GM12875 (cell line): ENCODE measurements at regions not wholly inside any gene's neighbourhood (a gene's known extent, or its start where the extent isn't known, plus 50 kb on each side); places are given as distances from the start of the nearest gene placed in this dataset.

Source experiments
- H3K4me3 ChIP-seq: one replicate; pipeline ENCODE4 v1.5.1; 2011; ENCODE audit warnings: low read depth, low read length, control low read depth
- CTCF ChIP-seq: IDR thresholded peaks from 2 replicates; pipeline ENCODE4 v1.5.1; 2011; ENCODE audit warnings: low read depth, mild to moderate bottlenecking, control low read depth, inconsistent platforms, low read length, moderate library complexity, borderline replicate concordance; ENCODE audit not compliant: insufficient read depth

DNA sequence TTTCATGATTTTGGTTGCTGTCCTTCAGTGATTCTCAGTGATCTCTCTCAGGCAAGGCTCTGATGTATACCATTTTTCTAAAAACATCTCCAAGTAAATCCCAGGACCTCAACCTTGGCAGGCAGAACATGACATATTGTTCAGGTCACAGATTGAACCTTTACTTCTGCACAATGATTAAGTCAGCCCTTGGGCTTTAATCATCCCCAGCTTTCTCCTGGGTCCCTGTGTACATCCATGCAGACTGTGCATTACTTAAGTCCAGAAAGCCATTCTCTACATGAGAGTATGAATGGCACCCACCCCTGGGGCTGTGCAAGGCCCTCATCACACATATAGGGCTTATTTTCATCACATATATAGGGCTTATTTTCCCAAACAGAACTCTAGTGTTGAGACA, 58.7 kb upstream of the ADAMTS3 start:
- no peak for TF ChIP-seq CTCF
- no peak overlapping the region for H3K4me3 ChIP-seq
